Chondrocyte (in vitro differentiated cells): ENCODE measurements at regions not wholly inside any gene's neighbourhood (a gene's known extent, or its start where the extent isn't known, plus 50 kb on each side); places are given as distances from the start of the nearest gene placed in this dataset.

ENCODE experiments used
- DNase-seq: peaks from one replicate; pipeline ENCODE4 v3.0.0; 2021; ENCODE audit warnings: mixed read lengths, low spot score
- H3K27ac Mint-ChIP-seq: one replicate; pipeline ENCODE4 v1.8.0; 2021; ENCODE audit warnings: mild to moderate bottlenecking, moderate library complexity, mixed read lengths; ENCODE audit not compliant: unreplicated experiment
- H3K27me3 Mint-ChIP-seq: 2 replicates; pipeline ENCODE4 v1.8.0; 2021; ENCODE audit warnings: low read depth, mixed read lengths
- H3K36me3 Mint-ChIP-seq: 2 replicates; pipeline ENCODE4 v1.8.0; 2021; ENCODE audit warnings: low read depth, mixed read lengths
- H3K4me1 Mint-ChIP-seq: 2 replicates; pipeline ENCODE4 v1.8.0; 2021; ENCODE audit warnings: low read depth, mild to moderate bottlenecking, mixed read lengths
- H3K4me3 Mint-ChIP-seq: one replicate; pipeline ENCODE4 v1.8.0; 2021; ENCODE audit warnings: mild to moderate bottlenecking, moderate library complexity, mixed read lengths; ENCODE audit not compliant: unreplicated experiment
- H3K9me3 Mint-ChIP-seq: 2 replicates; pipeline ENCODE4 v1.8.0; 2021; ENCODE audit warnings: low read depth, mixed read lengths
- CTCF ChIP-seq: fragments of 200-600 bp; sonication (generic); IDR thresholded peaks from 2 replicates; pipeline ENCODE4 v1.5.0; 2021; ENCODE audit warnings: antibody characterized with exemption, mild to moderate bottlenecking, moderate library complexity

- no peak overlapping the region for H3K27ac Mint-ChIP-seq
- H3K27me3 Mint-ChIP-seq, result no peaks in the 10 kb centered on the region
- no peaks in the 10 kb centered on the region for H3K36me3 Mint-ChIP-seq
- peaks cover 8% of the 10 kb centered on the region for H3K9me3 Mint-ChIP-seq
- DNase-seq, result no peak
- no peak overlapping the region for H3K4me3 Mint-ChIP-seq
- TF ChIP-seq CTCF, result no peak
- H3K4me1 Mint-ChIP-seq, result peaks cover 10% of the 10 kb centered on the region
Measured at GRCh38 chr2:67948057-67948456, 114.7 kb downstream of the C1D start.

- no peak for TF ChIP-seq CTCF
- H3K4me3 Mint-ChIP-seq, result no peak overlapping the region
- H3K9me3 Mint-ChIP-seq, result peaks cover 4% of the 10 kb centered on the region
- peaks cover 10% of the 10 kb centered on the region for H3K4me1 Mint-ChIP-seq
- no peak for DNase-seq
- no peak overlapping the region for H3K27ac Mint-ChIP-seq
- H3K36me3 Mint-ChIP-seq, result no peaks in the 10 kb centered on the region
- no peaks in the 10 kb centered on the region for H3K27me3 Mint-ChIP-seq
Measured at GRCh38 chr2:67948506-67948905, 114.3 kb downstream of the C1D start.

- Mint-ChIP-seq H3K36me3 (no peaks in the 10 kb centered on the region), H3K9me3 (no peaks in the 10 kb centered on the region), H3K4me3 (no peak overlapping the region), H3K4me1 (peaks cover 10% of the 10 kb centered on the region), H3K27me3 (no peaks in the 10 kb centered on the region), H3K27ac (no peak overlapping the region)
- no peak for DNase-seq
- no peak for TF ChIP-seq CTCF
Measured at GRCh38 chr2:67950018-67950417, 112.8 kb downstream of the C1D start.

DNA sequence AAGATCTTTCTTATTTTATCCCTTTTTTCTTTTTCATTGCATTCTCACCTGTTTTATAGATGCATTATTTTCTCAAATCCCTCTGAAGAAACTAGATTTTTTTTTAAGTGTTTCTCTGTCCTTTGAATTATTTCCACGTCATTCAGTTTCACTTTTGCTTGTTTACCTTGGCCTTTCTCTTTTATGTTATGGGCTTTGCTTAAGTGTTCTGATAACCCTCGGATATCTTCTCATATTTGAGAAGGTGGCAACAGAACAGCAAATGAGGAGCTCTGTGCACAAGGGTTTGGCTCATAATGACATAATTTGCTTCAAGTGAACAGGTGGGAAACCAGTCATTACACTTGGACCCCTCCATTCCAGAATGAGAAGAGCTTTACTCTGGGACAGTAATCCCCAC, 111.9 kb downstream of the C1D start:
- Mint-ChIP-seq H3K9me3 (no peaks in the 10 kb centered on the region), H3K27me3 (no peaks in the 10 kb centered on the region), H3K36me3 (no peaks in the 10 kb centered on the region), H3K27ac (no peak overlapping the region), H3K4me3 (no peak overlapping the region), H3K4me1 (peaks cover 10% of the 10 kb centered on the region)
- no peak for DNase-seq
- no peak for TF ChIP-seq CTCF

- no peaks in the 10 kb centered on the region for H3K4me1 Mint-ChIP-seq
- no peak overlapping the region for H3K4me3 Mint-ChIP-seq
- H3K36me3 Mint-ChIP-seq, result no peaks in the 10 kb centered on the region
- no peak for TF ChIP-seq CTCF
- no peak for DNase-seq
- no peak overlapping the region for H3K27ac Mint-ChIP-seq
- H3K9me3 Mint-ChIP-seq, result peaks cover 3% of the 10 kb centered on the region
- no peaks in the 10 kb centered on the region for H3K27me3 Mint-ChIP-seq
Measured at GRCh38 chr2:67952066-67952465, 110.7 kb downstream of the C1D start.
